ENCODE measurements at regions not wholly inside any gene's neighbourhood (a gene's known extent, or its start where the extent isn't known, plus 50 kb on each side); places are given as distances from the start of the nearest gene placed in this dataset.

DNA sequence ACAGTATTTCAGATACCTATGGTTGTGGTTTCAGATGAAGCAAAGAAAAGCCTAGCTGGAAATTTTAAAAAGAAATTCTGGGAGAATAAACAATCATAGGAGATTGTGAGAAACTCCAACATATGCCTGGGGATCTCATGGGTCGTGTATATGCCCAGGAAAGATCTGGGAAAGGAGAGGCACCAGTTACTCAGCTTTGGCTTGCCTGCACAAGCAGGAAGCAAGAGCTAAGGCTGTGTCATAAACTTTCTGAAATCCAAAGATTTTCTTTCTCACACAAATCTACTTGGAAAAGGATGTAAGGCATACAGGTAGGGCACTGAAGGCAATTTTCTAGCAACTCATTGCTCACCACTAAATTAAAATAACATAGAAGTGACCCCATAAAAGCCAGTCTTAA lies 373.6 kb downstream of the CDC14C start:
- no peaks in the 10 kb centered on the region for H3K27me3 Mint-ChIP-seq (ENCODE audit: low read depth)
- H3K4me1 Mint-ChIP-seq (ENCODE audit: low read depth), result no peaks in the 10 kb centered on the region
- H3K4me3 Mint-ChIP-seq (ENCODE audit: low read depth), result no peak overlapping the region
- DNase-seq (ENCODE audit: low spot score), result no peak
- H3K27ac Mint-ChIP-seq, result no peak overlapping the region
- H3K9me3 Mint-ChIP-seq, result peaks cover 6% of the 10 kb centered on the region
- H3K36me3 Mint-ChIP-seq (ENCODE audit: low read depth), result no peaks in the 10 kb centered on the region
- intact Hi-C loops (cut with micrococcal nuclease), result no loop called here

DNA sequence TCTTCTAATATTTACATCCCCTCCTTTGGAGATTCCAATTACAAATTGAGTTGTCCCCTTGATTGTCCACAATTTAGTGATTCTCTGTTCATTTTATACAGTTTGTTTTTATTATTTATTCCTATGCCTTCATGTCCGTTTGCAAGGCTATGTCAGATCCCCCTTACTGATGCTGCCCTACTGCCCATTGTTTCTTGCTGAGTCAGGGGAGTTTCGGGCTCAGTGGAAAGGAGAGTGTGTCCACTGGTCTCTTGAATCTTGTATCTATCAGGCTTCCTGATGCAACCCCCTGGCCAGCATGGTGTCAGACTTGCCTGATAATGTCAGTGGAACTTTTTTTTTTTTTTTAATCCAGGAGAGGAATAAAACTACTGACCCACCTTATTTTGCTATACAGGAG lies 384.4 kb downstream of the CDC14C start:
- no peak for DNase-seq (ENCODE audit: low spot score)
- Mint-ChIP-seq H3K9me3 (peaks cover 12% of the 10 kb centered on the region), H3K4me3 (ENCODE audit: low read depth) (no peak overlapping the region), H3K4me1 (ENCODE audit: low read depth) (no peaks in the 10 kb centered on the region), H3K27ac (no peak overlapping the region), H3K36me3 (ENCODE audit: low read depth) (no peaks in the 10 kb centered on the region), H3K27me3 (ENCODE audit: low read depth) (no peaks in the 10 kb centered on the region)
- intact Hi-C loops (cut with micrococcal nuclease), result no loop called here

DNA sequence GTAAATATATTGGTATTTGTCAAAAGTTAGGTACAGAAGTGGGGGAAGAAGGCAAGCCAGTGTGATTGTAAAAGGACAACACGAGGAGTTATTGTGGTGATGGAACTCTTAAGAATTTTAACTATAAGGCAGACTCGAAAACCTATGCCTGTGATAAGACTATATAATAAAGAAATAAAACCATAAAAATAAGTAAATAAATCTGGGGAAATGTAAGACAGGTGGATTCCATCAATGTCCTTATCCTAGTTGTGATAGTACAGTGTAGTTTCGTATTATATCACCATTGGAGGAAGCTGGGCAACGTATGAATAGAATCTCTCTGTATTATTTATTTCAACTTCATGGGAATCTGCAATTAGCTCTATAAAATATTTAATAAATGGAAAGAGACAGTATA lies 395.7 kb downstream of the CDC14C start:
- H3K4me3 Mint-ChIP-seq (ENCODE audit: low read depth), result no peak overlapping the region
- no peaks in the 10 kb centered on the region for H3K9me3 Mint-ChIP-seq
- no peaks in the 10 kb centered on the region for H3K27me3 Mint-ChIP-seq (ENCODE audit: low read depth)
- intact Hi-C loops (cut with micrococcal nuclease), result no loop called here
- H3K36me3 Mint-ChIP-seq (ENCODE audit: low read depth), result no peaks in the 10 kb centered on the region
- DNase-seq (ENCODE audit: low spot score), result no peak
- no peak overlapping the region for H3K27ac Mint-ChIP-seq
- H3K4me1 Mint-ChIP-seq (ENCODE audit: low read depth), result no peaks in the 10 kb centered on the region

DNA sequence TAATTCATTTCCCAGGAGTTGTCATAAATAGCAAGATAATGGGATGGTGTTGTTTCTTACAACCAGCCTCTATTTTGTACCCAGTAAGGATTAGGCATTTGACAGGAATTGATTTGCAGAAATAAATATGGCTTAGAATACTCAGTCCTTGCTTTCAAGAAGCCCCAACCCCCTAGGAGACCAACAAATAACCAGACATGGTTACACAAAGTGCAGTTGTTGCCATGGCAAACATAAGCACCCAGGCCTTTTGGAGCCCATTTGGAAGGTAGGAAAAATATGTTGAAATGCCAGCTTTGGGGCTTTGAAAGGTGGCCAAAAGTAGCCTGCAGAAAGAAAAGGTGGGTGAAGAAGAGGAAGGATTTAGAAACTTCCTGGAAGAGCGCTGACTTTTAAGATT lies 397.5 kb downstream of the CDC14C start:
- H3K4me3 Mint-ChIP-seq (ENCODE audit: low read depth), result no peak overlapping the region
- no peak overlapping the region for H3K27ac Mint-ChIP-seq
- H3K4me1 Mint-ChIP-seq (ENCODE audit: low read depth), result no peaks in the 10 kb centered on the region
- intact Hi-C loops (cut with micrococcal nuclease), result no loop called here
- no peaks in the 10 kb centered on the region for H3K36me3 Mint-ChIP-seq (ENCODE audit: low read depth)
- no peaks in the 10 kb centered on the region for H3K27me3 Mint-ChIP-seq (ENCODE audit: low read depth)
- H3K9me3 Mint-ChIP-seq, result no peaks in the 10 kb centered on the region
- DNase-seq (ENCODE audit: low spot score), result no peak

DNA sequence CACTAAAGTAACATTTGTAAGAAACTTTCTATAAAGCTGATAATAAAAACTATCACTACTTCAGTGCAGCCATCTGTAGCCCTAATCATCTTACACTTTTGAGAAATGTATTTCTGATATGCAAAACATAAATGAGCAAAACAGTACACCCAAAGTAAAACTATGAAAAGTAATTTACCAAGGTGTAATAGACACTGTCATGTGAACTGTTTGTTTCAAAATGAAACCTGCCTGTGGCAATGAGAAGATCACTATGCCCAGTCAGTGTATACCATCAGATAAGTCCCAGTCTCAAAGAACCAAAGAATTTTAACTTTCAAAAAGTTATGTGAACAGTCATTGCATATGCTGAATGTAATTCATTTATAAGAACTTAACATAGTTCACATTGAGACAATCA lies 398.1 kb downstream of the CDC14C start:
- Mint-ChIP-seq H3K9me3 (no peaks in the 10 kb centered on the region), H3K27me3 (ENCODE audit: low read depth) (no peaks in the 10 kb centered on the region), H3K27ac (no peak overlapping the region), H3K4me1 (ENCODE audit: low read depth) (no peaks in the 10 kb centered on the region), H3K4me3 (ENCODE audit: low read depth) (no peak overlapping the region), H3K36me3 (ENCODE audit: low read depth) (no peaks in the 10 kb centered on the region)
- no peak for DNase-seq (ENCODE audit: low spot score)
- intact Hi-C loops (cut with micrococcal nuclease), result no loop called here

DNA sequence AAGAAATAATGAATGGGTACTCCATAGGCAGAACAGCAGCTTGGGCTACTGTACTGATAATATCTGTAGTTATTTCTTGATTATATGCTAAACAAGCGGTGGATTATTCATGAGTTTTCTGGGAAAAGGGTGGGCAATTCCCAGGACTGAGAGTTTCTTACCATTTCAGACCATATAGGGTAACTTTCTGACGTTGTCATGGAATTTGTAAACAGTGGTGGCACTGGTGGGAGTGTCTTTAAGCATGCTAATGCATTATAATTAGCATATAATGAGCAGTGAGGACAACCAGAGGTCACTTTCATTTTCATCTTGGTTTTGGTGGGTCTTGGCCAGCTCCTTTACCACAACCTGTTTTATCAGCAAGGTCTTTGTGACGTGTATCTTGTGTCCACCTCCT lies 399.7 kb downstream of the CDC14C start:
- intact Hi-C loops (cut with micrococcal nuclease), result no loop called here
- Mint-ChIP-seq H3K27me3 (ENCODE audit: low read depth) (no peaks in the 10 kb centered on the region), H3K4me1 (ENCODE audit: low read depth) (no peaks in the 10 kb centered on the region), H3K4me3 (ENCODE audit: low read depth) (no peak overlapping the region), H3K36me3 (ENCODE audit: low read depth) (no peaks in the 10 kb centered on the region), H3K9me3 (no peaks in the 10 kb centered on the region), H3K27ac (no peak overlapping the region)
- DNase-seq (ENCODE audit: low spot score), result no peak

DNA sequence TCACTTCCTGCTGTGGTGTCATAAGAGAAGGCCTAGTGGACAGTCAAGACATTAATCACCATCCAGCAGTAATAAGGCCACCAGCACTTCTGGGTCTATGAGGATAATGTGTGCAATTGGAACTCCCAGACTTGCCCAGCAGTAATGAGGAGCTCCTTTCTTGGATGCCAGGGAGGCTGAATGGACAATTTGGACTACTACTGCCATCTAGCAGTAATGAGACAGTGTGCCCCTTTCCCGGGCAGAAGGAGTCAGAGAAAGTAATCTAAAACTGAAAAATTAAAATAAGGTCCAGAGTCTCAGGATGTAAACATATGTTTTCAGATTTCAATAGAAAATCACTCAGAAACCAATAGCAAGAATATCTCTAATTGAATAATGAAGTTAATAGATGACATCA lies 400.4 kb downstream of the CDC14C start:
- no peak for DNase-seq (ENCODE audit: low spot score)
- no peaks in the 10 kb centered on the region for H3K4me1 Mint-ChIP-seq (ENCODE audit: low read depth)
- no peak overlapping the region for H3K4me3 Mint-ChIP-seq (ENCODE audit: low read depth)
- intact Hi-C loops (cut with micrococcal nuclease), result no loop called here
- no peaks in the 10 kb centered on the region for H3K9me3 Mint-ChIP-seq
- H3K27me3 Mint-ChIP-seq (ENCODE audit: low read depth), result no peaks in the 10 kb centered on the region
- H3K36me3 Mint-ChIP-seq (ENCODE audit: low read depth), result no peaks in the 10 kb centered on the region
- H3K27ac Mint-ChIP-seq, result no peak overlapping the region

DNA sequence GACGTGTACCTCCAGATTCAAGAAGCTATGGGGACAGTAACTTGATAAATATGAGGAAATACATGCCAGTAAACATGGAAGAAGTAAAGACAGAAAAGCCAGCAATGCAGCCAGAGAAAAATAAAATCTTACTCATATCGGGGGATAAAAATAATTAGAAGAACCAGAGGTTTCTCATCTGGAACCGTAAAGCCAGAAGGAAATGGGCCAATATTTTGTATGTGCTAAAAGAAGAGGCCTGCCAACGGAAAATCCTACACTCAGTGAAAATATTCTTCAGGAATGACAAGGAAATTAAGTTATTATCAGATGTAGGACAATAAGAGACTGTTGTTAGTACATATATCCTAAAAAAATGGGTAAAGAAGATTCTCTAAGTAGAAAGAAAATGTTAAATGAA lies 401.2 kb downstream of the CDC14C start:
- H3K27me3 Mint-ChIP-seq (ENCODE audit: low read depth), result no peaks in the 10 kb centered on the region
- no peak overlapping the region for H3K4me3 Mint-ChIP-seq (ENCODE audit: low read depth)
- no peak overlapping the region for H3K27ac Mint-ChIP-seq
- intact Hi-C loops (cut with micrococcal nuclease), result no loop called here
- DNase-seq (ENCODE audit: low spot score), result no peak
- H3K36me3 Mint-ChIP-seq (ENCODE audit: low read depth), result no peaks in the 10 kb centered on the region
- no peaks in the 10 kb centered on the region for H3K4me1 Mint-ChIP-seq (ENCODE audit: low read depth)
- no peaks in the 10 kb centered on the region for H3K9me3 Mint-ChIP-seq

DNA sequence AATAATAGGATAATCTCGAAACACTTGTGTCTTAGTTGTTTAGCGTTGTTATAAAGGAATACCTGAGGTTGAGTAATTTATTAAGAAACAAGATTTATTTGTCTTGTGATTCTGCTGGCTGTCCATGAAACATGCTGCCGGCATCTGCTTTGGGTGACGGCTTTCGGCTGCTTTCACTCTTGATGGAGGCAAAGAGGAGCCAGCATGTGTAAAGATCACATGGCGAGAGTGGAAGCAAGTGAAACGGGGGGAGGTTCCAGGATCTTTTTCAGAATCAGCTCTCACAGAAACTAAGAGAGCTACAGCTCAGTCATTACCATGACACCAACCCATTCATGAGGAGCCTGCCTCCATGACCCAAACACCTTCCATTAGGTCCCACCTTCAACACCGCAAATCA lies 402.8 kb downstream of the CDC14C start:
- no peaks in the 10 kb centered on the region for H3K36me3 Mint-ChIP-seq (ENCODE audit: low read depth)

DNA sequence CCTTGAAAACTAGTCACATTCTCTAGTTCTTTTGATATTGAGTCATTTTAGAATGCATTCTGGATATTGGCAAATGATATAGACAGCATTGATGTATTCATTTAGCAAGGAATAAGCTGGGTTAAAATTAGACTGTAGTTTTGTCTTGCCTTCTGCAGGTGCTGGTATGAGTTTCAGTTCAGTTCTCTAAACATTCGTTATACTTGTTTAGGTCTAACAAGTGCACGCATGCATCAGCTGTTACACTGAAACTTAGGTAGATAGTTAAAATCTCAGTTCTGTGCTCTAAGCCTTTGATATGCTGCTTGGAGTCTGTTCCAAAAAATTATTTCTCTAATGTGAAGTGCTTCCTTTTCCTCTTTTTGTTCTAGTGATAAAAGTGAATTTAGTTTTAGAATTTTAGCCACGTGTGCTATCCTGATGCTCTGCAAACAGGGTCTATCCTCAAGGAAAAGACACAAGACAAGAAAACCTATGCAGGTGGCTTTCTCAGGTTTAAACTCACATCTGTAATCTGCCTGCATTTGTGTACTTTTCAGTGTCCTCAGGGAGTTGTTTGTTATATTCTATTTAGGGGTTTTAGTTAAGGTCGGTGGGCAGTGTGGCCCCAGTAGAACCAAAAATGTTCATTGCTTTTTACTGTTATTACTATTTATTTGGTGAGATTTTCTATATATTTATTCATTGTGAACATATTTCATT lies 409.0 kb downstream of the CDC14C start:
- Mint-ChIP-seq H3K36me3 (ENCODE audit: low read depth) (no peaks in the 10 kb centered on the region), H3K4me1 (ENCODE audit: low read depth) (no peaks in the 10 kb centered on the region), H3K9me3 (peaks cover 4% of the 10 kb centered on the region), H3K4me3 (ENCODE audit: low read depth) (no peak overlapping the region), H3K27ac (no peak overlapping the region), H3K27me3 (ENCODE audit: low read depth) (no peaks in the 10 kb centered on the region)
- no peak for DNase-seq (ENCODE audit: low spot score)
- intact Hi-C loops (cut with micrococcal nuclease), result no loop called here

More for the DNA sequence above, 402.8 kb downstream of the CDC14C start:
- intact Hi-C loops (cut with micrococcal nuclease), result no loop called here
- no peak overlapping the region for H3K4me3 Mint-ChIP-seq (ENCODE audit: low read depth)
- DNase-seq (ENCODE audit: low spot score), result no peak
- no peaks in the 10 kb centered on the region for H3K4me1 Mint-ChIP-seq (ENCODE audit: low read depth)
- no peak overlapping the region for H3K27ac Mint-ChIP-seq
- no peaks in the 10 kb centered on the region for H3K9me3 Mint-ChIP-seq
- no peaks in the 10 kb centered on the region for H3K27me3 Mint-ChIP-seq (ENCODE audit: low read depth)

DNA sequence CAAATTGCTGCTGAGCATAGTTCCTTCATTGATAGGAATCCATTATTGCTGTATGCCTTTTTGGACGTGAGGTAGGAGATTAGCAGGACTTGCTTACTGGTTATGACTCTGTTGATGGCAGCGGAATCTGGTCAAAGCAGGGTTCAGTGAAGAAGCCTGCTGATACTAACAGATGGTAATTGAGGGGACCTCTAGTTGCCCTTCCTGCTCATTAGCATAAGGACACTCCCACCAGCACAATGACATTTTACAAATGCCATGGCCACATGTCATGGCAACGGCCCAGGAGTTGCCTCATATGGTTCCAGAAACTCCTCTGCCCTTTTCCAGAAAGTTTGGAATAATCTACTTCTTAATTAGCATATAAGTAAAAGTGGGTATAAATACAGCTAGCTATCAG lies 417.5 kb downstream of the CDC14C start:
- Mint-ChIP-seq H3K27me3 (ENCODE audit: low read depth) (no peaks in the 10 kb centered on the region), H3K36me3 (ENCODE audit: low read depth) (no peaks in the 10 kb centered on the region), H3K4me3 (ENCODE audit: low read depth) (no peak overlapping the region), H3K9me3 (no peaks in the 10 kb centered on the region), H3K4me1 (ENCODE audit: low read depth) (no peaks in the 10 kb centered on the region), H3K27ac (no peak overlapping the region)
- intact Hi-C loops (cut with micrococcal nuclease), result no loop called here
- DNase-seq (ENCODE audit: low spot score), result no peak

DNA sequence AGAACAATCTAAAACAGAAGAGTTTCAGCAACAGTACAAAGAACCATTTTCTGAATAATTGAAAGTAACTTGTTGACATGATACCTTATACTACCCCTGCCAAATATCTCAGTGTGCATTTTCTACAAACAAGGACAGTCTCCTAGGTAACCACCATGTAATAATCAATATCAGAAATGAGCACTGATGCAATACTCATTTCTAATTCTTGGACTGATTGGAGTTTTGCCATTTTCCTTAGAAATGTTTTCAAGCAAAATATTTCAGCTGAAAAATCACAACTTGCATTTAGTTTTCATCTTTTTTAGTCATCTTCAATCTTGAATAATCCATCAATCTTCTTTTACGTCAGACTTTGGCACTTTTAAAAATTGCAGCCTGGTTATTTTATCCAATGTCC lies 420.2 kb downstream of the CDC14C start:
- H3K36me3 Mint-ChIP-seq (ENCODE audit: low read depth), result no peaks in the 10 kb centered on the region
- H3K9me3 Mint-ChIP-seq, result no peaks in the 10 kb centered on the region
- H3K4me3 Mint-ChIP-seq (ENCODE audit: low read depth), result no peak overlapping the region
- intact Hi-C loops (cut with micrococcal nuclease), result no loop called here
- no peaks in the 10 kb centered on the region for H3K4me1 Mint-ChIP-seq (ENCODE audit: low read depth)
- no peaks in the 10 kb centered on the region for H3K27me3 Mint-ChIP-seq (ENCODE audit: low read depth)
- DNase-seq (ENCODE audit: low spot score), result no peak
- no peak overlapping the region for H3K27ac Mint-ChIP-seq

DNA sequence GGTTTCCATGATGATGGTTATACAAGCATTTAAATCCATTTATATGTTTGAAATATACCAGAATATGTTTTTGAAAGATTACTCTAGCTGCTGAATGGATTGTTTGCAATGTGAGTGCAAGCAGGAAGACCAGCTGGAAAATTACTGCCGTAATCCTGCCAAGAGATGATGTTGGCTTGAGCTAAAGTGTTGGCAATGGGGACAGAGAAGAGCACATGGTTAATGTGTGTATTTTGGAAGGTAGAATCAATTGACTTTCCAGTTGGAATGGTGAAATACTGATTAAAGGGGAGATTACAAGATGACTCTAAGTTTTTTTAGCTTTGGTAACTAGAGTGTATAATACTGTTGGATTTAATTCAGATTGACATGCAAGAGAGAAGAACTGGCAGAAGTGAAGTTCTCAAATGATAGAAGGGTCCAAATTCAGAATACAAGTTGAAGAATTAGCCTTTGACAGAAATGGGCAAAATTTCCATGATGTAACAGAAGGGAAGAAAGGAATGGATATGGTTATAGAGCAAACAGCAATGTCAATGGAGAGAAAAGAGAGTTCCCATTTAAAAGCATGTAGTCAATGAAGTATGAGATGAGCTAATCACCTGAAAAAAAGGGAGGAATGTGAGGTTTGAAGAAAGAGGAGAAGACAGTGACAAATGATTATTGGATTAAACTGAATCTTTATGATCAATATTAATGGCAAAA lies 422.0 kb downstream of the CDC14C start:
- no peaks in the 10 kb centered on the region for H3K9me3 Mint-ChIP-seq
- DNase-seq (ENCODE audit: low spot score), result no peak
- H3K4me1 Mint-ChIP-seq (ENCODE audit: low read depth), result no peaks in the 10 kb centered on the region
- no peak overlapping the region for H3K4me3 Mint-ChIP-seq (ENCODE audit: low read depth)
- no peaks in the 10 kb centered on the region for H3K27me3 Mint-ChIP-seq (ENCODE audit: low read depth)
- intact Hi-C loops (cut with micrococcal nuclease), result no loop called here
- H3K27ac Mint-ChIP-seq, result no peak overlapping the region
- no peaks in the 10 kb centered on the region for H3K36me3 Mint-ChIP-seq (ENCODE audit: low read depth)
